Hepatocyte (in vitro differentiated cells): ENCODE measurements at regions not wholly inside any gene's neighbourhood (a gene's known extent, or its start where the extent isn't known, plus 50 kb on each side); places are given as distances from the start of the nearest gene placed in this dataset.

ENCODE experiments used
- CTCF ChIP-seq: fragments of 200-600 bp; sonication (generic); IDR thresholded peaks from 2 replicates; pipeline ENCODE4 v1.5.1; 2016; ENCODE audit warnings: antibody characterized with exemption, mild to moderate bottlenecking; ENCODE audit not compliant: poor library complexity
- EZH2 ChIP-seq: fragments of 200-600 bp; sonication (generic); IDR thresholded peaks from 2 replicates; pipeline ENCODE4 v1.6.1; 2016; ENCODE audit warnings: antibody characterized with exemption, mild to moderate bottlenecking, borderline replicate concordance
- EZH2phosphoT487 ChIP-seq: fragments of 200-600 bp; sonication (generic); IDR thresholded peaks from one replicate; pipeline ENCODE4 v1.6.1; 2018; ENCODE audit warnings: antibody characterized with exemption, mild to moderate bottlenecking, low read depth, moderate library complexity; ENCODE audit not compliant: unreplicated experiment, severe bottlenecking

DNA sequence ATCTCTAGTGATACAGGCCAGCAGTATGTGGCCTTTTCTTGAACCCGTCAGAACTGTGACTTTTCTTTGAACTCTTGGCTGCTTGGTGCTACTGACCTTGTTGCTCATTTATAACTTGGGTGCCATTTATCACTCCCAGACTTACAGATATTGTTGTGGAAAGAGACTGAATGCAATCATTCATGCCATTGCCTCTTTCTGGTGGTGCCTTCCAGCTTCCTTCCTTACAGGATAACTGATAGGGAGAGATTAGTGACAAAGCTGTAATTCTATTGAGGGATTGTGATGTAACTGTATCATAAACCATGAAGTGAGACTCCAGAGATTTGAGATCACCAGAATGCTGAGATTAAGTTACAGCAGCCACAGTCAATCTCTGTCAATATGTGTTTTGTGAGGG is 256.5 kb downstream of the USP25 start:
- TF ChIP-seq EZH2phosphoT487, result no peak
- no peak for TF ChIP-seq CTCF
- no peak for TF ChIP-seq EZH2
